Fibroblast of lung (primary cell): ENCODE measurements at regions not wholly inside any gene's neighbourhood (a gene's known extent, or its start where the extent isn't known, plus 50 kb on each side); places are given as distances from the start of the nearest gene placed in this dataset.

Source experiments
- DNase-seq, 2 donors: peaks; one replicate each; pipeline versions ENCODE4 v3.0.0 to v3.0.0-alpha.2; 2010; ENCODE audit warnings: low read depth in 2 of 2
- H2AFZ ChIP-seq: 2 replicates; pipeline ENCODE4 v1.5.1; 2012; ENCODE audit warnings: low read length, control low read depth, inconsistent platforms
- H3K27ac ChIP-seq: 2 replicates; pipeline ENCODE4 v1.5.1; 2011; ENCODE audit warnings: low read length, control low read depth; ENCODE audit not compliant: insufficient read depth
- H3K27me3 ChIP-seq: 2 replicates; pipeline ENCODE4 v1.5.1; 2011; ENCODE audit warnings: mild to moderate bottlenecking, low read length; ENCODE audit not compliant: control insufficient read depth, insufficient read depth
- H3K36me3 ChIP-seq: 2 replicates; pipeline ENCODE4 v1.5.1; 2011; ENCODE audit warnings: low read length; ENCODE audit not compliant: control insufficient read depth, insufficient read depth
- H3K4me1 ChIP-seq: 2 replicates; pipeline ENCODE4 v1.5.1; 2011; ENCODE audit warnings: low read length; ENCODE audit not compliant: control insufficient read depth, insufficient read depth; ENCODE audit errors: extremely low read depth
- H3K4me2 ChIP-seq: 2 replicates; pipeline ENCODE4 v1.5.1; 2011; ENCODE audit warnings: low read length, control low read depth; ENCODE audit not compliant: insufficient read depth; ENCODE audit errors: extremely low read depth
- H3K4me3 ChIP-seq, 4 experiments: fragments of 200-600 bp in 1 of 4; sonication (generic) in 1 of 4; replicated peaks in 1 of 4; 2 replicates each; pipeline ENCODE4 v1.5.1; 2011 to 2016; ENCODE audit warnings: low read length in 4 of 4, low read depth in 3 of 4, mild to moderate bottlenecking in 3 of 4, control low read depth in 2 of 4, inconsistent platforms in 1 of 4, mixed read lengths in 1 of 4; ENCODE audit not compliant: insufficient read depth in 1 of 4; ENCODE audit errors: control extremely low read depth in 1 of 4
- H3K79me2 ChIP-seq: 2 replicates; pipeline ENCODE4 v1.5.1; 2012; ENCODE audit warnings: mild to moderate bottlenecking, low read length, inconsistent platforms; ENCODE audit not compliant: control insufficient read depth, insufficient read depth
- H3K9ac ChIP-seq: 2 replicates; pipeline ENCODE4 v1.5.1; 2011; ENCODE audit warnings: mild to moderate bottlenecking, low read length, control low read depth; ENCODE audit not compliant: insufficient read depth
- H3K9me3 ChIP-seq: 2 replicates; pipeline ENCODE4 v1.5.1; 2012; ENCODE audit warnings: low read depth, low read length; ENCODE audit not compliant: control insufficient read depth, insufficient read depth
- H4K20me1 ChIP-seq: 2 replicates; pipeline ENCODE4 v1.5.1; 2011; ENCODE audit warnings: low read length; ENCODE audit not compliant: control insufficient read depth, insufficient read depth; ENCODE audit errors: extremely low read depth
- CTCF ChIP-seq, 2 donors: IDR thresholded peaks in 1 of 2; conservative IDR thresholded peaks in 1 of 2; 1 replicate in 1 of 2; 2 replicates in 1 of 2; pipeline ENCODE4 v1.5.1; 2011 to 2012; ENCODE audit warnings: low read length in 2 of 2, control low read depth in 1 of 2, inconsistent platforms in 1 of 2, low read depth in 1 of 2, mild to moderate bottlenecking in 1 of 2
- EZH2 ChIP-seq: IDR thresholded peaks from 2 replicates; pipeline ENCODE4 v1.5.1; 2012; ENCODE audit warnings: low read length, control low read depth, mild to moderate bottlenecking; ENCODE audit errors: missing control alignments

GRCh38 chr4:173821036-173821435 lies 291.0 kb upstream of the HAND2 start:
- no peak overlapping the region for H3K4me2 ChIP-seq
- H3K9me3 ChIP-seq: no peaks in the 10 kb centered on the region
- no peak overlapping the region for H2AFZ ChIP-seq
- H4K20me1 ChIP-seq: no peaks in the 10 kb centered on the region
- no peaks in the 10 kb centered on the region for H3K4me1 ChIP-seq
- no peak overlapping the region for H3K4me3 ChIP-seq
- TF ChIP-seq EZH2 (no peak), CTCF (conservative IDR thresholded peaks at IDR 0.05 in 1 of 2, IDR thresholded peaks at IDR 0.05 in 1 of 2; ENCODE audit: low read depth in 1 of 2, low read length in 2 of 2) (no peak)
- DNase-seq: peak; percentile 11 to 86
- H3K36me3 ChIP-seq: no peaks in the 10 kb centered on the region
- H3K27me3 ChIP-seq: no peaks in the 10 kb centered on the region
- H3K9ac ChIP-seq: no peak overlapping the region
- no peaks in the 10 kb centered on the region for H3K79me2 ChIP-seq
- no peak overlapping the region for H3K27ac ChIP-seq

GRCh38 chr4:173807347-173807746 lies 277.3 kb upstream of the HAND2 start:
- no peak for TF ChIP-seq EZH2
- TF ChIP-seq CTCF (conservative IDR thresholded peaks at IDR 0.05 in 1 of 2, IDR thresholded peaks at IDR 0.05 in 1 of 2; ENCODE audit: low read depth in 1 of 2, low read length in 2 of 2): no peak
- Histone ChIP-seq H3K4me3 (no peak overlapping the region), H3K27ac (no peak overlapping the region), H3K9ac (no peak overlapping the region), H3K9me3 (no peaks in the 10 kb centered on the region), H3K4me1 (no peaks in the 10 kb centered on the region), H3K27me3 (no peaks in the 10 kb centered on the region), H3K4me2 (no peak overlapping the region), H3K79me2 (no peaks in the 10 kb centered on the region), H4K20me1 (no peaks in the 10 kb centered on the region), H3K36me3 (no peaks in the 10 kb centered on the region), H2AFZ (no peak overlapping the region)
- DNase-seq: peak in 1 of 2 donors; percentile 62

GRCh38 chr4:173805884-173806283 lies 275.9 kb upstream of the HAND2 start:
- Histone ChIP-seq H4K20me1 (no peaks in the 10 kb centered on the region), H3K36me3 (no peaks in the 10 kb centered on the region), H3K4me1 (no peaks in the 10 kb centered on the region), H3K9ac (no peak overlapping the region), H3K4me2 (no peak overlapping the region), H3K27ac (no peak overlapping the region), H3K79me2 (no peaks in the 10 kb centered on the region), H2AFZ (no peak overlapping the region), H3K9me3 (no peaks in the 10 kb centered on the region), H3K4me3 (no peak overlapping the region), H3K27me3 (no peaks in the 10 kb centered on the region)
- TF ChIP-seq EZH2: no peak
- TF ChIP-seq CTCF (conservative IDR thresholded peaks at IDR 0.05 in 1 of 2, IDR thresholded peaks at IDR 0.05 in 1 of 2; ENCODE audit: low read depth in 1 of 2, low read length in 2 of 2): no peak
- no peak for DNase-seq
